ENCODE measurements at regions not wholly inside any gene's neighbourhood (a gene's known extent, or its start where the extent isn't known, plus 50 kb on each side); places are given as distances from the start of the nearest gene placed in this dataset.

DNA sequence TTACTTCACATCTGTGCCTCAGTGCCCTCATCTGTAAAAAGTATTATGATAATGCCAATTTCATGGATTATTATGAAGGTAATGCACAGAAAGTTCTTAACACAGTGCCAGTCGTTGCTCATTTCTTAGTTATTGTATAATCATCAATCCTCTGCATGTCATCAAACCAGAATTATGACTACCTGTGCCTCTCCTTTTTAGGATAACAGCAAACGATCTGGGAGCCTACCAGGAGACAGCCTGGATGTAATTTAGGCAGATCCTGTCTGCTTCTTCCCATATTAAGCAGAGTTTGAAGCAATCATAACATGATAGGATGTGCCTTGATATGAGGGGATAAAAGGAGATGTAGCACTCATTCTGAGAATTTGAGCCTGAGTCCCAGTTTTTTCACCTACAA lies 177.4 kb upstream of the DPT start:
- Histone ChIP-seq H3K4me3 (no peak overlapping the region), H3K27me3 (no peaks in the 10 kb centered on the region; the same call in 1 of the 2 replicates), H3K36me3 (no peaks in the 10 kb centered on the region), H3K9me3 (replicated peaks) (no peaks in the 10 kb centered on the region), H3K27ac (no peak overlapping the region), H3K4me1 (peaks cover 11% of the 10 kb centered on the region)
- no peak for DNase-seq

DNA sequence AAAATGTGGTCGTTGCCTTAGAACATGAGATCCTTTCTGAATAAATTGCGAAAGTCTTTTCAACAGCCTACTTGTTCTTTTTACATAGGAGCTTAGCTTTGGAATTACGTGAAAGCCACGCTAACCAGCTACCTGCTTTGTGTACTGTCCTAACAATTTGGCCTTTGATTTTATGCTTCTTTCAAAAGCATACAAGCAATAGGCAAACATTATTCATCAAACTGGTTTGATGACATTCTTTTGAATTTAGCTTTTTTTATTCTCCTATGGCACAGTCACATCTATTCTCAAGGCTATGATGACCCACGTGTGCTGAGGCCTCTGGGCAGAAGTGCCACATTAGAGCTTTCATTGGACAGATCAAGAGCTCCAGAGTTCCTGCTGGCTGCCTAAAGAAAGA lies 178.0 kb upstream of the DPT start:
- H3K27me3 ChIP-seq = no peaks in the 10 kb centered on the region; the same call in 1 of the 2 replicates
- H3K4me3 ChIP-seq = no peak overlapping the region
- no peaks in the 10 kb centered on the region for H3K36me3 ChIP-seq
- peaks cover 11% of the 10 kb centered on the region for H3K4me1 ChIP-seq
- no peaks in the 10 kb centered on the region for H3K9me3 ChIP-seq (replicated peaks)
- no peak for DNase-seq
- H3K27ac ChIP-seq = no peak overlapping the region

DNA sequence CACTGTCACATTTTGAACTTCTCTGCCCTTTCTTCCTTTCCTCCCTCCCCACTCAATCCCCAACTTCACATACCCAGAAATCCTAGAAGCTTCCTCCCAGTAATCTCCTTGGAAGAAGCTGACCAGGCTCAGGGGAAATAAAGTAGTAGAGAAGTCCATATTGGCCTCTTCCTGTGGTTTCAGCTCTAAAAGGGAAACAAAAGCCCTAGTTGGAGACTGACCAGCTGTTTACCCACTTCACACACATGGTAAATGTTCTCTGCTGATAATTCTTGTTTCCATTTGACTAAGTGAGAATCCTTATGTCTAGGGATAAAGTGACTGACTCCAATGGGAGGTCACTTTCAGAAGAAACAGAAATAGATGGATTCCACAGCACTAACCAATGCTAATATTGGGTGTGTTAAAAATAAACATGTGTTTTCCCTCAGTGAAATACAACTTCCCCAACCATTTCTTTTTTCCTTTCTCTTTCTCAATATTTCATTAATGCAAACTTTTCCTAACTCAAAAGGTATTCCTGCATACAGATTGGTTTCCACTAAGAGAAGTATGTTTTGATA lies 178.9 kb upstream of the DPT start:
- Histone ChIP-seq H3K36me3 (no peaks in the 10 kb centered on the region), H3K4me3 (no peak overlapping the region), H3K27ac (no peak overlapping the region), H3K9me3 (replicated peaks) (no peaks in the 10 kb centered on the region), H3K4me1 (peaks cover 11% of the 10 kb centered on the region), H3K27me3 (no peaks in the 10 kb centered on the region; the same call in 1 of the 2 replicates)
- peak in 1 of 2 experiments; percentile 27 for DNase-seq

DNA sequence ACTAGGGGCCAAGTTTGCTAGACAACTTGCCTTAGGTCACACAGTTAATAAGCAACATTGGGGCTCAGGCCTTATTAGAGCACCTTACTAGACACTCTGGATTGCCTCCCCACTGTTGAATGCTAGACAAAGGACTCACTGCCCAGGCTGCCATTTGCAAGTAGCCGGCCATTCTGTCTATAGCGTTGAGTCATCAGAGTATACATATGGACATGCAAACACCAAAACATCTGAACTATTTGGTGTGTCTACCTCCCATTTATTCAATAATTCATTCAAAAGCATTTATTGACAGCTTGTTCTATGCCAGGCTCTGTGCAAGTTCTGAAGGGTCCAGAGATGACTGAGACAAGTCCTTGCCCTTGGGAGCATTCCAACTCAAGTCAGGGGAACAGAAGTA lies 181.4 kb upstream of the DPT start:
- no peak for DNase-seq
- no peak overlapping the region for H3K4me3 ChIP-seq
- H3K27ac ChIP-seq = no peak overlapping the region
- H3K27me3 ChIP-seq = no peaks in the 10 kb centered on the region; the same call in 1 of the 2 replicates
- H3K36me3 ChIP-seq = no peaks in the 10 kb centered on the region
- no peaks in the 10 kb centered on the region for H3K9me3 ChIP-seq (replicated peaks)
- H3K4me1 ChIP-seq = peaks cover 11% of the 10 kb centered on the region

DNA sequence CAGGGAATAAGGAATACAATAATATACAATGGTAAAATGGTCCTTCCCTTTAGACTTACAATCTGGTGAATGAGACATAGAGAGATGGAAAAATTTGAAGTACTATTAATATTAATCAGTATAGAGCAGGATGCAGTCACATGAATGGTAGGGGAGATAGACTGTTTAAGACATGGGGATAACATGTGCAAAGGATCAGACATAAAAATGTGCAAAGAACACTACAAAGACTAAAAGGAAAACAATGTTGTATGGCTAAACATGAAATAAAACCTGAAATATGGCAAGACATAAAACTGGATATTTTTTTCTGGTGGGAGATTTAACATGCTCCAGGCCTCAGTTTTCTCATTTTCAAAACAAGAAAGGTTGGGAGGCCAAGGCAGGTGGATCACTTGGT lies 182.4 kb upstream of the DPT start:
- Histone ChIP-seq H3K27ac (no peak overlapping the region), H3K4me3 (no peak overlapping the region), H3K27me3 (no peaks in the 10 kb centered on the region; the same call in 1 of the 2 replicates), H3K4me1 (peaks cover 11% of the 10 kb centered on the region), H3K36me3 (no peaks in the 10 kb centered on the region), H3K9me3 (replicated peaks) (no peaks in the 10 kb centered on the region)
- DNase-seq = no peak

DNA sequence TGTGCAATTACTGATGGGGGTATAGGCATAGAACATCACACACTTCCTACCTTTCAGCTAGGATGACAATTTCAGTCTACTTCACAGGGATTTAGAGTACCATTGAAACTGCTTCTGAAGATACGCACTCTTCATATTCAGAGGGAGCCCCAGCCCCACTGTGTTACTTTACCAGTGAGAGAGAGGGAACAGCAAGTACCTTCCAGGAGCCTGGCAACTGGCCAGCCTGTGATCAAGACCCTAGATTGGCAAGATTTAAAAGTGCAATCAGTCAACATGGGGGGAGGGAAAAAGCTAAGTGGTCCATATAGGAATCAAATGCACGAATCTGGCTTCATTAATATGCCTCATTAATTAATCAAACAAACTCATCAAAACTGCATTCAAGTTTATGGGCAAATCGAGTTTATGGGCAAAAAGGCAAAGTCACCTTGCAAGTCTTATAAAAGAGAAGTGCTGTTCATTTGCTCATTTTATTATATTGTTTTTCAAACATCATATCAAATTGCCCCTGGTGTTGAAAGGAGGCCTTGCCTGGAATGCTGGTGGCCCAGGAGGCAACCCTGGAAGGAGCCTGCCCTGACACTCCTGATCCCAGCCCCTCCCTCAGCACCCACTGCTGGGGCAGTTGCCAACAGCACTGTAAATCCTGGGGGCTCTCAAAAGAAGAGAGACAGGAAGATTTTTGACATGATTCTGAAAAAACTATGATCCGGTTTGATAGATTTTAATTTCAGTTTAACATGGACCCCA lies 184.9 kb upstream of the DPT start:
- H3K9me3 ChIP-seq (replicated peaks) = no peaks in the 10 kb centered on the region
- no peaks in the 10 kb centered on the region for H3K4me1 ChIP-seq
- no peak overlapping the region for H3K4me3 ChIP-seq
- H3K27me3 ChIP-seq = no peaks in the 10 kb centered on the region
- no peak overlapping the region for H3K27ac ChIP-seq
- H3K36me3 ChIP-seq = no peaks in the 10 kb centered on the region
- no peak for DNase-seq

DNA sequence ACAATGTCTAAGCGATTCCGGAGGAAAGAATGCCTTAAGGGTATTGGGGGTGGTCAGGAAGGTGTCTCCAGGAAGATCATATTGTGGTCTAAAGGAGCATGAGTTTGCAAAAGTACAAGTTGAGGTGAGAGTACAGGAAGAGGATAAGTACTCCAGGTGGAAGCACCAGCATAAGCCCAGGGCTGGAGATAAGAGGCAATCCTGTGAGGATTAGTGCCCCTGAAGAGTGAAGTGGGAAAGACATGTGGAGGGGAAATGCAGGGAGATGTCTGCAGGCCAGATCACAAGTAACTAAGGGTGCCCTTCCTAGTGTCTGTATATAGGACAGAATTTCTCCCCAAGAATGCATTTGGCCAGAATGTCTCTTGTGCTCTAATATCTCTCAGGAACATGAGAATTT lies 188.3 kb upstream of the DPT start:
- Histone ChIP-seq H3K27ac (no peak overlapping the region), H3K9me3 (replicated peaks) (no peaks in the 10 kb centered on the region), H3K36me3 (no peaks in the 10 kb centered on the region), H3K27me3 (no peaks in the 10 kb centered on the region), H3K4me1 (no peaks in the 10 kb centered on the region), H3K4me3 (no peak overlapping the region)
- no peak for DNase-seq

DNA sequence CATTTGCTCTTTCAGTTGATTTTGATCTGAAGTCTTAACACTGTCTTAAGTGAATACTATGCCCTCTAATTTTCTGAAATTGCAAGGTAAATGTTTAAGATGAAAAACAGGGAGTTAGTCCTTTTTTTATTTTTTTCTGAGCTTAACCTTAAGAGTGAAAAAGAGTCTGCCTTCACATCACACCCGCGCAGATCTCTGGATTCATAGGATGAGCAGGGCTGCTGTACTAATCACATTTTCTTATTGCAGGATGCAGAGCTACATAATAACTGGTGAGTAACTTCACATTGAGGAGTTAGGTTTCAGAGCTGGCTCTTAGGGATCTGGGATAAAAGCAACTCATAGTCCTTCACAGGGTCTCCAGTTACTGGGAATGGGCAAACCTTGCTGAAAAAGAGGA lies 188.7 kb upstream of the ATP1B1 start:
- Histone ChIP-seq H3K4me1 (no peaks in the 10 kb centered on the region), H3K4me3 (no peak overlapping the region), H3K27ac (no peak overlapping the region), H3K27me3 (no peaks in the 10 kb centered on the region), H3K36me3 (no peaks in the 10 kb centered on the region), H3K9me3 (replicated peaks) (no peaks in the 10 kb centered on the region)
- no peak for DNase-seq

DNA sequence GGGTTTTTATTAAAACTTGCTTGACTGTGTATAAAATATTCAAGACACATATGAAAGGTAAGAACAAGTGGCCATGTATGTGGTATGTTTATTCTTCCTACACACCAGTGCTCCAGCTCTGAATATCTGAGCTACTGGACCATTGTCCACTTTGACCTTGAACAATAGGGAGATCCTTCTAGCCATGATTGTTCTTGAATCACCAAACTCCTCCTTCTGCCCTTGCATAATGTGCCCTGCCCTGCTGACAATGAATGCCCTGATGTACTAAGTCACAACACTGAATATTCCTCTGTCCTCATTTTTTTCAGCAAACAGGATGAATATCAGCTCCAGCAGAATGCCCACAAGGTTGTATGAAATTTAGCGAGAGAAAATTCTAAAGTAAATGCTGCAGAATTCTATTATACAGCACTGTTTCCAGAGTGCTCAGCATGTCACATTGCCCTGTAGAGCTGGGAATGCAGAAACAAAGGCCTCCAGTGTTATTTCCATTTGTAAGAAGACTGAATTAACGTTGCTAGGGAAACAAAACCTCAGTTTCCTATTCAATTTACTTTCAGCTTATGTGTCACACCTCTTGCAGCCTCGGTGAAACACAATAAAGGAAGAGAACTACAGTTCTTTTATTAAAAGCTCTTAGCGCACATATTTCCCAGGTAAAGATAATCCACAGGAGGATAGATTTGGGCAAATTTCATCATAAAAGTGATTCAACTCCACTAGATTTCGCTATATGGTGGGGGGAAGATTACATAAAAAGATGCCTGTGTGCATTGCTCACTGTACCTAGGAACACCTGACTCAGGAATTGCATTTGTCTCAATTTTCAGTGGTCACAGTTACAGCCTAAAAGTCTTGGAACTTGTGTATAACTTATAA lies 187.4 kb upstream of the ATP1B1 start:
- no peaks in the 10 kb centered on the region for H3K9me3 ChIP-seq (replicated peaks)
- no peak overlapping the region for H3K27ac ChIP-seq
- H3K4me3 ChIP-seq = no peak overlapping the region
- H3K4me1 ChIP-seq = no peaks in the 10 kb centered on the region
- H3K27me3 ChIP-seq = no peaks in the 10 kb centered on the region
- no peaks in the 10 kb centered on the region for H3K36me3 ChIP-seq
- DNase-seq = no peak

DNA sequence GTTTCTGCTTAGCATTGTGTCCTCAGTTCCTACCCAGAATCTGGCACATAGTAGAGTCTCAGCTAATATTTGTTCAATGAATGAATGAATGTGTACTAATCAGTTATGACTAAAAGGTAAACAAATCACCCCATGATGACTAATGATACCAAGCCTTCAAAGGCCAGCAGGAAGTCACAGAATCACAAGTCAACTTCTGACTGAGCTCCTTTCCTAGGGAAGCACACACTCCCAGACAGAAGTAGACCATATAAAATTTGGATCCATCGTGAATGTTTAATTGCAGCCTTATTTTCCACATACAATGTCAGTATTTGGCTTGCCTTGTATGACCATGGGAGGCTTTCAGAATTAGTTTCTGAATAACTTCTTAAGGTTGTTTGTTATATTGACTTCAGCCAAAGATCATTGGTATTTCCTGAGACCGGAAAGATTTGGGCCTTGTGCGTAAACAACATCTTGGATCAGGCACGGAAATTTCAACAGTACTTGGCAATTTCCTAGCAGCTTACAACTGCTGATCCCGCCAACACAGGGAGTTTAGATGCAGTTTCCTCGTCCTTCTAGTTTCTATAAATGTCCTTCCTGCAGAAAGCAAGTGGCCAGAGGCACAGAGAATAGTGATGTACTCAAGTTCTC lies 185.9 kb upstream of the ATP1B1 start:
- Histone ChIP-seq H3K27ac (no peak overlapping the region), H3K4me3 (no peak overlapping the region), H3K9me3 (replicated peaks) (no peaks in the 10 kb centered on the region), H3K36me3 (no peaks in the 10 kb centered on the region), H3K27me3 (no peaks in the 10 kb centered on the region), H3K4me1 (no peaks in the 10 kb centered on the region)
- DNase-seq = no peak

DNA sequence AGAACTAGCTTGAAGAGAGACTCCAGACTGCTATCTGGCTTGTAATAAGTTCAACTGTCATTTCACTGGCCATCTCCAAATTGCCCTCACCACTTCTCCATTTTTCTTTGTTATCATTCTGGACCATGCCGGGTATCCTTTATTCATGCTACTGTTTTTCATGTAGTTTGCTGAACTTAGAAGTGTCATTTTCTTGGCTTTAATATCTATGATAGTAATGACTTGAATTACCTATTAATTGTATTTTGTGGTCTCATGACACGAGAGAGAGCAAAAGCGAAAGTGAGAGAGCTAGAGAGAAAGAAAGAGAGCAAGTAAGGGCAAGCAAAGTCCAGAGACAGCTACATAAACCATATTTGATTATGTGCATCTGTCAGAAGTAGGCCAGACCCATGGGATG lies 184.9 kb upstream of the ATP1B1 start:
- no peak for DNase-seq
- H3K4me3 ChIP-seq = no peak overlapping the region
- no peaks in the 10 kb centered on the region for H3K9me3 ChIP-seq (replicated peaks)
- H3K27me3 ChIP-seq = no peaks in the 10 kb centered on the region
- no peaks in the 10 kb centered on the region for H3K36me3 ChIP-seq
- no peak overlapping the region for H3K27ac ChIP-seq
- H3K4me1 ChIP-seq = no peaks in the 10 kb centered on the region

DNA sequence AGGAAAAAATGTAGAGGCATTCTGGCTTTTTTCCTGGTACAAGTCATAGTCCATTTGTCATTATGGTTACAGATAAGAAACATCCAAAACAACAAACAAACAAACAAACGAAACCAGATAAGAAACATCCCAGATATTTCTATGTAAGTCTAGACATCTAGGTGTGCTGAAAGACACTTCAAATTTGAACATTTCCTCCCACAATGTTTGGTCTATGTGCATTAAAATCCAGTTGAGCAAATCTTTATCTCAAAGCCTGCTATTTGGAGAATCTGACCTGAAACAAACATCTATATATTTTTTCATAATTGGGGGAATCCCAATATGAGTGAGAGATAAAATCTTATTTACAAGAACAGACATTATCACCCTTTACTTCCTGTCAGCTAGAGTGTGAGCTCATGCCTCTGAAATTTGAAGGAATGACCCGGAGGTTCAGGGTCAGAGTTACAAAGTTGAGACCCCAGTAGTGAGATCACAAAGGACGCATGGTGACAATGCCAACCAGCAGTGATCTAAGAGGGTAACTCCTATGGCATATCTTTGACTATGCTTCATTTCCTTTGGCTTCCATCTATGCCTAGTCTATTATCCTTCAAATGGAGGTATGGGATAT lies 182.9 kb upstream of the ATP1B1 start:
- H3K4me1 ChIP-seq = no peaks in the 10 kb centered on the region
- no peaks in the 10 kb centered on the region for H3K9me3 ChIP-seq (replicated peaks)
- no peak for DNase-seq
- H3K36me3 ChIP-seq = no peaks in the 10 kb centered on the region
- no peak overlapping the region for H3K4me3 ChIP-seq
- no peaks in the 10 kb centered on the region for H3K27me3 ChIP-seq
- no peak overlapping the region for H3K27ac ChIP-seq

DNA sequence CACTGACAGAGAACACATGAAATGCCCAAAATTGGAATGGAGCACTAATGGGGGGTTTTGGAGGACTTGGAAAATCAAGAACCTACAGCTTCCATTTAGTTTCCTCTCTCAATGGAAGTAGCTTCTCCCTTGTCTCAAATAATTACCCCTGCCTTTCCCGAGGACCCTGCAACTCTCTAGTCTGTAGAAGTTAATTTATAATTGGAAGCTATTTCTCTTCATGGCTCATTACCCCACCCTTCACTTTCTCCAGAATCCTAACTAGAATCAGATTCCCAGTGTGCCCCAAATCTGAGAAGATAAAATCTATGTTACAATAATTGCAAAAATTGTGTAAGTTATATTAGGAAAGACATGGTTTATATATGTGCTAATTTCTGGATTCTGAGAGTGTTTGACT lies 181.5 kb upstream of the ATP1B1 start:
- no peaks in the 10 kb centered on the region for H3K4me1 ChIP-seq
- H3K9me3 ChIP-seq (replicated peaks) = no peaks in the 10 kb centered on the region
- H3K27ac ChIP-seq = no peak overlapping the region
- DNase-seq = no peak
- H3K27me3 ChIP-seq = no peaks in the 10 kb centered on the region
- H3K4me3 ChIP-seq = no peak overlapping the region
- H3K36me3 ChIP-seq = no peaks in the 10 kb centered on the region

DNA sequence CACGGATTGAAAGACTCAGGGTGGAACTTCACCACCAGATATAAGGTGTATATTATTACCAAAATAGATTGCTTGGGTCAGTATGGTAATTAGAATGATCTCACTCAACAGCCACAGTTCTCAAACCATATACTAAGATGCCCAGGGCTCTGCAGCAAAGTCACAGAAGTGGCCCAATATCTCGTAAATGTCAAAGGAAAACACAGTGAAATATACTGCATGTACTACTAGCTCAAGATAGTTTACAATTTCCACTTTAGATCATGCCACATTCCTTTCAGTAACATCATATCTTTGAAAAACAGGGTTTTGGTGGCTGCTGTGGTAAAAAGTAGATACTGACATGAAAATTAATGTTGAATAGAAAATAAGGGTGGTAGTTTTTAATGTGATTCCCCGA lies 180.3 kb upstream of the ATP1B1 start:
- Histone ChIP-seq H3K9me3 (replicated peaks) (no peaks in the 10 kb centered on the region), H3K4me3 (no peak overlapping the region), H3K27ac (no peak overlapping the region), H3K27me3 (no peaks in the 10 kb centered on the region), H3K4me1 (no peaks in the 10 kb centered on the region), H3K36me3 (no peaks in the 10 kb centered on the region)
- DNase-seq = no peak
